ENCODE measurements at regions not wholly inside any gene's neighbourhood (a gene's known extent, or its start where the extent isn't known, plus 50 kb on each side); places are given as distances from the start of the nearest gene placed in this dataset.
"Not testable (repeated sequence)": the region's sequence is repeated elsewhere in the genome, so short reads cannot be mapped to it uniquely, and the experiment has no call there.

GRCh38 chr3:194867270-194867983, 181.7 kb downstream of the FAM43A start:
- no peak for DNase-seq

- DNase-seq, result no peak
Measured at GRCh38 chr3:194868831-194869230, 183.1 kb downstream of the FAM43A start.

GRCh38 chr3:194869482-194870169, 183.9 kb downstream of the FAM43A start:
- DNase-seq, result no peak

- no peak for DNase-seq
Measured at GRCh38 chr3:194870394-194871110, 184.9 kb downstream of the FAM43A start.

GRCh38 chr3:194871143-194871863, 185.6 kb downstream of the FAM43A start:
- peak; percentile 49 for DNase-seq

- DNase-seq, result no peak
Measured at GRCh38 chr3:194871864-194872668, 186.4 kb downstream of the FAM43A start.

GRCh38 chr3:194872669-194872977, 186.9 kb downstream of the FAM43A start:
- DNase-seq, result no peak

GRCh38 chr3:194873474-194873873, 187.8 kb downstream of the FAM43A start:
- not testable (repeated sequence) for DNase-seq

GRCh38 chr3:194874206-194874605, 188.5 kb downstream of the FAM43A start:
- DNase-seq, result no peak

GRCh38 chr3:194874783-194875182, 189.1 kb downstream of the FAM43A start:
- no peak for DNase-seq

- no peak for DNase-seq
Measured at GRCh38 chr3:194875581-194876402, 190.1 kb downstream of the FAM43A start.

- no peak for DNase-seq
Measured at GRCh38 chr3:194876403-194877095, 190.9 kb downstream of the FAM43A start.

GRCh38 chr3:194877291-194878119, 191.8 kb downstream of the FAM43A start:
- peak; percentile 68 for DNase-seq

- no peak for DNase-seq
Measured at GRCh38 chr3:194879126-194879877, 193.6 kb downstream of the FAM43A start.

- peak; percentile 56 for DNase-seq
Measured at GRCh38 chr3:194879991-194880939, 194.6 kb downstream of the FAM43A start.

- DNase-seq, result no peak
Measured at GRCh38 chr3:194880940-194881925, 195.6 kb downstream of the FAM43A start.

All from hindlimb muscle (tissue), 1 donor.